ENCODE measurements at regions not wholly inside any gene's neighbourhood (a gene's known extent, or its start where the extent isn't known, plus 50 kb on each side); places are given as distances from the start of the nearest gene placed in this dataset.

DNA sequence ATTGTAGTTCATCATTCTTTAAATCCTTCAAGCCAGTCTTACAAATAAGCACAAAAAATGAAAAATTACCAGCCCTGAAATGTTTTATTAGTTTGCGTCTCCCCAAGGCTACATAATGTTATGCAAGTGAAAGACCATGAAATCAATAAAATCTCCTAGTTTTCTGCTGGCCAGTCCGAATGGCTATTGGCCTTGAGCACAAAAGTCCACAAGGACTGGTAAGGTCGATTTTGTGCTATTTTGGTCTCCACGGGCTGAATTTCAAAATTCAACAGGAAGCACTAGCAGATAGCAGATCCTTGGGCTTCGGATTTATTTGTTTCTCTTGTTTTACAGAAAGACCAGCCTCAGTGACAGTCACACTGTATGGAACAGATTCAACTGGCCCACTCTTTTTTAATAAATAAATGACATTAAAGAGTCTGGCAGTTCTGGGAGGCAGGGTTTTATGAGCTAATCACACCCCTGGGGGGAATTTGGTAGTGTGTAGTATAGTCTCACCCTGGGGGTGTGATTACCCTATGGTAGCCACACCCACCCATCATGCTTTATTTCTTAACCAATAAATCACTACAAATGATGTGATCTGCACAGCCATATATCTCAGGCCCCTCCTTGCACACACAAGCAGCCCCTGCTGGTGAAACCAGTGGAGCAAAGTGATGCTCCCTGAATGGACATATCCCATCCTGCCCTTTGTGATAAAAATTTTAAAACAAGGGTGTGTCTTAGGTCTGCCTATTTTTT, 51.1 kb upstream of the TMEM33 start:
- DNase-seq (ENCODE audit: low read depth, low spot score), result no peak

DNA sequence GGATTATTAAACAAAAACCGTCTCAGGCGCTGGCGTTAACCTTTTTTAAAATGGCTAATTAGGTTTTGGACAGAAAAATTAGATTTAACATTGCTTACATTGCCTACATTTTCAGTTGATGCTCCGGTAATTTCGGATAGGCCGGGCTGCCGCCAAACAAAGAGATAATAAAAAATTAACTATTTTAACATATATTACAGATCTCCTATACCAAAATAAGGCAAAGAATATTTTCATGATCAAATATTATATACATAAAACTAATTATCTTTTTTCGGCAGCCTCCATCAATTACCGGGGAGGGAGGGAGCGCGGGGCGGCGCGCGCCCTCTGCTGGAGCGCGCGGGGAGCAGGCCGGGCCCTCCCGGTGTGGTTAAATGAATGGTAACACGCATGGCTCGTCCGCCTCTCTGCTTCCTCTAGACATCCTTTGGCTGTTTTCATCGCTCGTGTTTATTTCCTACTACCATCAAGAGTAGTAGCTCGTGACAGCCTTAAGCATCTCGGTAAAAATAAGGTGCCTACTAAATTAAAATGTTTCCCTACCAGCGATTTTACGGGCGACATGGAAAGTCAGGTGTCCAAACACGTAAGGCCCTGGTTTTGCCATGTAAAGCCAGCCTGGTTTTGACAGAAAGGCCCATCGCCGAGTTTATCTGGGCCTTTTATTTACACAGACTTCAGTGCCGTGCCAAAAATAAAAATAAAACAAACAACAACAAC, 52.4 kb upstream of the TMEM33 start:
- DNase-seq (ENCODE audit: low read depth, low spot score), result peak; percentile 68

DNA sequence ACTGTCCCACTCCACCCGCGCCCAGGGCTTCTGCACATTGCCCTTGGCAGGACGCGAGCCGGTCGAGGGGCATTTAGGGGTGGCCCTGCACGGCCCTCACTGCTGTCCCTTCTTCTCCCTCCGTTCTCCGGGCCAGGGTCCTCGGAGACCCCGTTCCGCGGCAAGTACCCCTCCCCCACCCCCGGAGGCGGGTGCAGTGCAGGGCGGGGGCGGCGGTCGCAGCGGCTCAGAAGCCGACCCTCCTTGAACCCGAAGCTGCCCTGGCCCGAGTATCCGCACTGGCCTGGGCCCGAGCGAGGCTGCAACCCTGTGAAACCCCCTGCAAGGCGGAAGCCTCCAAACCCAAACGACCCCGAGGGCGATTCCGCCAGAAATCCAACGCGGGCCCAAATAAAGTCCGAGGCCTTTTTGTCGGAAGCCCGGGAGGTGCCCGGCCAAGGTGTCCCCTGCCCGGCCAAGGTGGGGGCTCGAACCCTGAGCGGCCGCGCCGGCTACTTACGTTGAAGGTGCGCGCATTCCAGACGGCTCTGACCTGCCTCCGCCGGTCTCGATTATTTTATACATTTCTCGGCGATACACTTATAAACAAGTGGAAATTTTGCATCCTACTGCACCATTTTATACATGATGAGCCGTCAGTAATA, 53.1 kb upstream of the TMEM33 start:
- peak; percentile 24 for DNase-seq (ENCODE audit: low read depth, low spot score)

DNA sequence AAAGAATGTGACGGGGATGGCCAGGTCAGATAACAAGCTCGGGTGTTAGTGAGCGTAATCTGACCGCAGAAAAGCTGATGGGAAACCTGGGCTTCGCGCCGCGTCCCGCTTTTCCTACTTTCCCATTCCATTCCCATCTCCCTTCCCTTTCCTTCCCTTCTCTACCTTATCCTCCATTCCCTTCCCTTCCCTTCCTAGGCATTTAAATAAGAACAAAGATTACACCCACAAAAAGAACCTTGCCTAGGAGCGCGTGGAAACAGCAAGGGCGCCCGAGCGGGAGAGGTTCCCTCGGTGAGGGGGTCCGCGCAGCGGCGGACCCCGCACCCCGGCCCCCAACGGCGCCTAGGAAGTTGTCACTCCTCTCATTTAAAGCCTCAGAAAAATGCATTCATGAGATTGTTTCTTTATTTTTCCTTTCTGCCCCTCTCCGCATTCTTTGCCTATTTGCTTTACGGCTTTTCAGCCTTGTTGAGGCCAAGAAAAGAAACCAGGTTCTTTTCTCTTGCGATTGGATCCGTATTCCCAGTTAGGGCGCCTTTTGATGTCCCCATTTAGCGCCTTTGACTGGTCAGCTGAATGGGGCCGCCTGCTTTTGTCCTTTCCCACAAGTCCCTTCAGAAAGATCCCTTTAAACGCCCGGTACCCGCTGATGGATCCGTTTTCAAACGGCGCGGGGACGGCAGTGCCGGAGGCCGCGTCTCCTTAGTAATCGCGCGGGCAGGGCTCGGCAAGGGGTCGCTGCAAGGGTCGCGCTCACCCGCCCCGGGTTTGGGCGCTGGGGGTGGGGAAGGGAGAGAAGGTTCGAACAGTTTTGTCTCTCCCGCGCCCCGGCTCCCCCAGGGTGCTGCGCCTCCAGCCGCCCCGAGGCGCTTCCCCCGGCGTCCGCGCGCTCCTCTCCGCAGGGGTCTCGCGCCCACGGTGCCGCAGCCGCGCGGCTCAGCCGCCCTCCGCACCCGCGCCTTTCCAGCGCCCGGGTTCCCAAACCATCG, 54.1 kb upstream of the TMEM33 start:
- peak; percentile 33 for DNase-seq (ENCODE audit: low read depth, low spot score)

DNA sequence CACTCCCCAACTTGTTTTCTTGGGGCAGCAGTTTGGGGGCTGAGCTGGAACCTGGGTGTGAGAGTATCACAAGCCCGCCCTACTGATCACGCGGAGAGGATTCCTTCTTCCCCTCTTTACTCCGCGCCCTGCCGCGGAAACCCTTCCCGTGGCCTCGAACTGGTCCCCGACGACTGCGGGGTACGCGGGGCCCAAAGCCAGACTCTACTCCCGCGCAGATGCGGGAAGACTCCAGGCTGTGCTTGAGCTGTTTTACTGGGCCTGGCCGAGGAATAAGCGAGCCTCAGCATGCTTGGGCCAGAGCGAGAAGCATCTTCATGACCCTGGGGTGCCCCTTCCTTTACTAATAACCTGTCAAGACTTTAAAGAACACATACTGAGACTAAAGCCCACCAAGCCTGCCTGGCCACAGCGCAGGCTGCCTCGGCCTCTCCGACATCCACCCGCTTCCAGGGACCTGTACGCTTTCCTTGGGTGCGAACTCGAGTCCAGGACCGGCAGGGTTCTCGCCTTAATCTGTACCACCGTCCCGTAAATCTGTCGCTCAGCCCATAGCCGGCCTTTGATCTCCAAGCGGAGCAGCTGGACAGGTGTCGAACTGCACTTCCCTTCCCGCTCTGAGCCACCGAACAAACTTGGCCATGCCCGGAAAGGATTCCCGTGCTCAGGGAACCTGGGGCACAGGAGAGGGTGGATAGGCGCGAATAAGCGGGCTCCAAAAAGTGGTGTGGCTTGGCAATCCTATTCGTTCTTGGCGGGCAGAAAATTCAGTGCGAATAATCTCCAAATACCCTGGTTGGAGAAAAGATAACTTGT, 55.0 kb upstream of the TMEM33 start:
- DNase-seq (ENCODE audit: low read depth, low spot score), result no peak

DNA sequence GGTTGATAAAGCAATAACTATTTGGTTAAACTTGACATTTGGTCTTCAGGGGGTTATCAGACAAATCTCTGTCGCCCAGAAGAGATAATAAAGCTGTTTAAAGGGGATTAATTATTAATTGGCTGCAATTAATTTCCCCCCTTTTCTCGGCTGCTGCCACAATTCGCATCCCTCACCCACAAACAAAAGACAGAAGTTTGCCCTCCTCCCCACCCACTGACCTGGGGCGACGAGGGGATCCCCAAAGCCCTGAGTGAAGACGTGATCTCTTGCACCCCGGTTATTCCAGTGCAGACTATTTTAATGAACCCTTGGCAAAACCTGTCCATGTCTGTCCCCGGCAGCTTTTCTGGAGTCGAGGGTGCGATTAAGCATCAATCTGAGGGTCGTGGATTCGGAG, 55.7 kb upstream of the TMEM33 start:
- no peak for DNase-seq (ENCODE audit: low read depth, low spot score)

DNA sequence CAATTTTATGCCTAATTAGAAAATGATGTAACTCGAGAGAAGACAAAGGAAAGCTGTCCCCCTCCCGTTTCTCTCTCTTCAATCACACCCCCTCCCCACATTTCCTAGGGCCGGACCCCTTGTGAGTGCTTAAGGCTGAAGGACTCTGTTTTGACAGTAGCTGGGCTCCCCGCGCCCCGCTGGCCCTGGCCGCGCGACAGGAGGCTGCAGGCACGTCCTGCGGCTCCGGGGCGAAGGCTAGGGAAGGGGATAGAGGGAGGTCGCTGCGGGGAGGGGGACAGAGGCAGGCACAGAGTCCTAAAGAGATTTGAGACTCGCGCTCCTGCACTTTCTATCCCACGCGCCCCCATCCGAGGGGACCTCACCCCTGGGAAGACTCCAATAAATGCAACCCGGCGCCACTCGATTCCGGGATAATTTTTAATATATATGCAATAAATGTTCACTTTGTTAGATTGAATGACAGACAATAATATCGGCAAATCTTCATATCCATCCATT, 56.2 kb upstream of the TMEM33 start:
- DNase-seq (ENCODE audit: low read depth, low spot score), result no peak

DNA sequence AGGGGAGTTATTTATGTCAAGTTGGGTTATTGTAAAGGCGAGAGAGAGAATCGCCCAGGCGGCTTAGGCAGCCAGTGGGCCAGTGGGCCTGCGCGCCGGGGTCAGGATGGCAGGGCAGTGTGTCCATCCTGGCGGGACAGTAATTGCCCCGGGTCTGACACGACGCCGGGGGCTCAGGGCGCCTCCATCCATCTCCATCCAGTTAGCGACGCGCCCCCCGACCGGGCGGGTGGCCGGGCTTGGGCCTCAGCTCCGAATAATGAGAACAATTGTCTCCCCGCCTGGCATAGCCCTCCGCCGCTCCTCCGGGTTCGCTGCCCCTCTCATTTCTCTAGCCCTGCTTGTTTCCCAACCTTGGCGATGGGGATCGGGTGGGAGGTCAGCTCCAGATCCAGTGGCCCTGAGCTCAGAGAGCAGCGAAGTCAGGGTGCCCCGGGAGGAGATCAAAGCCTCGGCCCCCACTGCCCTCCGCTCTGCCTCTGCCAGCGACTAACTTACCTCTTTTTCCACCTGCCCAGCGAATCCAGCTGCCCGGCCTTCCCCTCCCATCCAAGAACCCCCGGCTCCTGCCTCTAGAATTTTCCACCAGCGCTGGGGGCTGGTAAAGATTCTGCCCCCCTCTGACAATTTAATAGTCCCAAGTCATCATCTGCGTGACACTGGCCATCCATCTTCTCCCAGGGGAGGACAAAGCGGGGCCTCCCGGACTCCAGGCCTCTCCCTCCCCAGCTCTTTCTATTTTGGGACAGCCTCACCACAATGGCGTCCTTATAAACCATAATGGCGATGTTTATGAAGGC, 56.9 kb upstream of the TMEM33 start:
- DNase-seq (ENCODE audit: low read depth, low spot score), result no peak

DNA sequence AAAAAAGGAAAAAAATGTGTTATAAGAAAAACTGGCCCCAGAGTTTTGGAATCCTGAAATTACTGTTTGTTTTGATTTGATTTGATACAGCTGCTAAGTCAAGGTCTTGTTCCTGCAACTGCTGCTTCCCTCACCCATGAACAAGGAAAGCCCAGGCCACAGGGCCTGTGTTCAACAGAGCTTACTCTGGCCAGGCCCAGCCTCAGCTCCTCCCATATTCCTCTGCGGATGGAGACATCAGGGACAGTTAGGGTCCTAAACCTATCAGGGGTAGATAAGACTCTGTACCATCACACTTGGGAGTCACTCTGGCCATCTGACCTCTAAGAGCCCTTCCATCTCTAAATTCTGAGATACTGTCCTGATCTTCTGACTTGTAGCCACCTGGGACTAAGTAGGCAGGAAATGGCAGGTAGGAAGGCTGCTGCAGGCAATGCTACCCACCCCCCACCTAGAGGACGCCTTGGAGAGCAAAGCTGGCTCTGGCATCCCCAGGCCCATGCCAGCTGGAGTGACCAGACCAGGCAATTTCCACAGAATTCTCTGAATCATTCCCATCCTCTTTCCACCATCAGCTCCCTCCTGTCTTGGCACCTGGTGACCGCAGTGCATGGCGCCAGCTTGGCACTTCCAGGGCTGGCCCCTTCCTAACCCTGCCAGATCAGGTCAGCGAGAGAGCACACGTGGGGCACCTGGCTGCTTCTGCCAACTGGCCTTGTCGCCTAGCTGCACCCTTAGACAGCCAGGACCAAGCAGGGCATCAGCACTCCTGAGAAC, 58.0 kb upstream of the TMEM33 start:
- DNase-seq (ENCODE audit: low read depth, low spot score), result no peak

DNA sequence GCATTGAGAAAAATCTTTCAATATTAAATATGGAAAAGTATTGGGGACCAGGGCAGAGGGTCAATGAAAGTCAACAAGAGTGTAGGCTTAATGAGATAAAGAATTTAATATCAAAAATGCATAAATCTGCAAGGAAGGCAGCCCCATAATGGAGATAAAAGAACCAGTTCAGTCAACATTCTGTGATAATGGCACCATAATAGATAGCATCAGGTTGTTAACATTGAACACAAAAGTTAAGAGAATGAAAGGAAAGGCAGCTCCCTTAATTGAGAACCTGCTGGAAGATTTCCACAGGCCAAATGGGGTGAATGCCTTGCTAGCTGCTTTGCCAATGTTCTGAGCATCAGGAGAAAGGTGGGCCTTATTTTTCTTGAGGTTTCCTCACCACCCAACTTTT, 60.4 kb upstream of the TMEM33 start:
- no peak for DNase-seq (ENCODE audit: low read depth, low spot score)

DNA sequence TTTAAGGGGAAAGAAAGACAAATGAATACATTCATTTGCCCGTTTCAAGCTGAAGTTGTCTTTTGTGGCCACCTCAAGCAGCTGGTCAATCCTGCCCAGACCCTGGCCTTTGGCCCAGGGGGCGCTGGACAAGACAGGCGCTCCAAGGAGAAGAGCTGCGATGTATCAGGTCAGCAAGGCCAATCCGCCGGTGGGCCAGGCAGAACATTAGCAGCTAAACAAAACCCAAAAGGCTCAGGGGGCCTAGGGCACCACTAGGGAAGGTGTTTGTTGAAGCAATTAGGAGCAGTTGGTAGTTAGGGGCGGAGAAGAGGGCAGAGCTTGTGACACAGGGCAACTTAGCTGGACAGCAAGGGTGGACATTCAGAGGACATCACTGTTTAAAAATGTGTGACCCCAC, 60.8 kb upstream of the TMEM33 start:
- no peak for DNase-seq (ENCODE audit: low read depth, low spot score)

DNA sequence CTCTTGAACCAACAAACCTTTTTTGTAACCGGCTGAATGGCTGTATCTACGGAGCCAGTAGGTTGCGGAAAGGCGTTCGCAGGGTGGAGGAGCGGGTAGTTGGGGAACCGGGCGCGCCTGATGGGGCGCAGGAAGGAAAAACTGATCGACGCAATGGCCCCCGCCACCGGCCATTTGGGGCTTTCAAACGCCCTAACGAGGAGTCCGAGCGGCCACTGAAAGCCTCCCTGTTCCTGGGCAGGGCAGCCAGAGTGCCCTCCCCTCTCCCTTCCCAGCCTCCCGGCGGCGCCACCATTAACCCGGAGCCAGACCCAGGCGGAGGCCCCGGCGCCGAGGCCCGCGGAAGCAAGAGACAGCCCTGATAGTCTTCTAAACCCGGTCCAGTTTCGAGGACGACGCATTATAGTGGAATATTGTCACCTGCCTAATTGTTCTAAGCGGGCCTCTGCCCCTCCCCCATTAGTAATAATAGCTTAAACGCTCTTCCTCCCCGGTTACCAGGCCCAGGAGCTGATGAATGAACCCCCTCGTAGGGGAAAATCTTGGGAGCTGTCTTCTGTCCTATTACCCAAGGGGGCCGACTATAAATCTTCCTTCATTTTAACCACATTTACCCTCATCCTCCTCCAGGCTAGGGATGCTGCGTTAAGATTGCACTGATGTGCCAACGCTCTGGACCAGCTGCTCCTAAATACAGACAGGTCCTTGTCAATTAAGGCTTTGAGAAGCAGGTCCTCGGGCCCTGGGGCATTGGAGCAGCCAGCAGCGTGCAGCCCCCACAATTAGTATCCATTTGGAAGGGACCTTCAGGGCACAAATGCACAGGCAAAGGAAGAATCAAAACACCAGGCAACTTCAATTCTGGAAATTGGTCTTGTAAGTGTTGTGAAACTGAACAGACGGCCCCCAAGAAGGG, 61.6 kb upstream of the TMEM33 start:
- no peak for DNase-seq (ENCODE audit: low read depth, low spot score)

DNA sequence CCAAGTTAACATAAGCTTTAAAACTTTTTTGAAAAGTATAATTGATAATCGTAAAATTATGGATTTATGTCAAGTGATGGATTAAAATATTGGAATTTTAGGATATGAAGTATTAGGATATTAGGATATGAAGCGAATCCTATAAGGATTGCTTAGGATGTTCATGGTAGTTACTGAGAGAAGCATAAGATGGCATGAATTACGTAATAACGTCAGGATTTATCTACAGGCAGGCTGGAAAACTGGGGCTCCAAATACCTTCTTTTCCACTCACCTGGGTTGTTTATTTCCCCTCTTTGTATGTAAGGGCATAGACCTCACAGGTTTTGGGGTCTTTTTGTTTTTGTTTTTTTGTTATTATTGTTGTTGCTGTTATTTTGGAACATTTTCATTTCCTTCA, 65.2 kb upstream of the TMEM33 start:
- no peak for DNase-seq (ENCODE audit: low read depth, low spot score)

DNA sequence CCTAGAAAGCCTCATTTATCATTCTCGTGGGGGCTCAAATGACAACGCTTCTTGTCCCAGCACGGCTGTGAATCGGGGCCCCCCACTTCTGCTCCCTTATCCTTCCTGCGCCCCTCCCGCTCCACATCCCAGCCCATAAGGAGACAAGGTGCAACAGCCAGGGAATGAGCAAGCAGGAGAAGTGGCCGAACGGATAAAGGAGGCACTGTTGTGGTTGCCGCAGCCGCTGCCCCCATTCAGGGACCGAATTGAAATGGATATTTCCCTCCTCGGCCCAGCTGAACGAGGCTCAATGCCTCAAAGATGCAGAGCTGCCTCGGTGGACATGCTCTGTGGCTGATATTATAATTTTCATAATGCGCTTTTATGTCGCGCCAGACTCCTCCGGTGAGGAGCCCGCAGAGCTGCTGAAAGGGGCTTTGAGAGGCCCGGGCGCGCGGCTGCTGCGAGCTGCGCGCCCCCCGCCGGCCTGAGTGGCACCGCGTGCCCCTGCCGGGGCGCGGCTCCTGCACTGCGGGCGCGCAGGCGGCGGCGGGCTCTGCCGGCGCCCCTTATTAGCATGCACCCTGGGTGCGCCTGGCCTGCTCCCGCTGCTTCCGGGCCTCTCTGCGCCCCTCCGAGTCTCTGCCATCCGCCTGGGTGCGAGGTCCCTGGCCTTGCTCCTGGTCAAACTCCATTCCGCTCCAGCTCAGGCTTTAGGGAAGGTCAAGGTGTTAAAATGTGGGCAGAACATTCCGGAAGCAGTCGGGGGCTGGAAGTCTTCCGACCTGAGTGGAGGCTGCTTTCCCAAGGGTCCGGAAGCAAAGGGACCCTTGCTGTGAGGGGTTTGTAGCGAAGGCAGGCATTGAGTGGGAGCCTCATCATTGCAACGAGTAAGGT, 68.2 kb upstream of the TMEM33 start:
- DNase-seq (ENCODE audit: low read depth, low spot score), result no peak

DNA sequence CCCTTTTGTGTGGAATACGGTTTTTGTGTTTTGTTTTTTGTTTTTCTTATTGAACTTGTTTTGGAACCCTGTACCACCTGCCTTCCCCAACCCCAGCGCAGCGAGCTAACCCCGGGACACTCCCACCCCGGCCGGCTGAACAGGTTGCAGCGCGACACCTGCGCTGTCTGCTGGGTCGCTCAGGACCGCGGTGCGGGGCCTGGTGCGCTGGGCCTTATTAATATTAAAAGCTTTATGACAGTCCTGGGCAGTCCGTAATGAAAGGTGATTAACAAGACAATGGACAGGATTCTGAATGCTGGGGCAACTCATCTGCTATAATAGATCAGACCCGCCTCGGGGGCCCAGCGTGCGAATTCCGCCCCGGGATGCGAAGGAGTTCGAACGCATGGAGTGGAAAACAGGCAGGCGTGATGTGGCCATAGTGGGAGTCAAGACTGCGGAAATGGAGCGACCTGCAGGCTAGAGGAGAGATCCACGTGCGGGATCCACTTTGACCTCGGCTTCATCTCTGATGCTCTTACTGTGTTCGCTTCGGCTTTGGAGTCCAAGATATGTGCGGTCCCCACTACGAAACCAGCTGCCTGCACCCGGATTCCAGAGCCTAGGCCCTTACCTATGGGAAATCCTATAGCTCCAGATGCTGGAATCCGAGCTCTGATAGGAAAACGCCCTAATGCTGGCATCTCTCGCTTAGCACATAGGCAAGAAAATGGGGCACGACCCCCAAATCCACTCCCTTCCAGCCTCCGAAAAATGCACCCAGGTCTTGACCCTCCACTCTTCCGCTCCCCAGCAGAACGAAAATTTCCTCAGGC, 69.0 kb upstream of the TMEM33 start:
- DNase-seq (ENCODE audit: low read depth, low spot score), result no peak

Measured in astrocyte of the hippocampus (primary cell).